Astrocyte of the spinal cord (primary cell): ENCODE measurements at regions not wholly inside any gene's neighbourhood (a gene's known extent, or its start where the extent isn't known, plus 50 kb on each side); places are given as distances from the start of the nearest gene placed in this dataset.

Experiments used
- DNase-seq: peaks from one replicate; pipeline ENCODE4 v3.0.0; 2011; ENCODE audit warnings: low read depth, low spot score
- H3K4me3 ChIP-seq: 2 replicates; pipeline ENCODE4 v1.5.1; 2011; ENCODE audit warnings: low read depth, mild to moderate bottlenecking, low read length, moderate library complexity
- CTCF ChIP-seq: IDR thresholded peaks from 2 replicates; pipeline ENCODE4 v1.5.1; 2012; ENCODE audit warnings: low read depth, mild to moderate bottlenecking, low read length, inconsistent platforms
- in situ Hi-C: cut with HindIII; loops from 2 replicates; pipeline ENCODE4 v1.10.0; 2017; ENCODE audit warnings: low sequenced_read_pairs

GRCh38 chr16:11494029-11494428 lies 92.7 kb downstream of the LITAF start:
- H3K4me3 ChIP-seq, result no peak overlapping the region
- DNase-seq, result no peak
- in situ Hi-C loops, result no loop called here

GRCh38 chr16:11494433-11494832 lies 92.3 kb downstream of the LITAF start:
- no peak for DNase-seq
- in situ Hi-C loops, result no loop called here
- no peak for TF ChIP-seq CTCF
- H3K4me3 ChIP-seq, result no peak overlapping the region

More at GRCh38 chr16:11494029-11494428, 92.7 kb downstream of the LITAF start:
- no peak for TF ChIP-seq CTCF

GRCh38 chr16:11495066-11495407 lies 91.7 kb downstream of the LITAF start:
- no peak overlapping the region for H3K4me3 ChIP-seq
- no peak for TF ChIP-seq CTCF
- no peak for DNase-seq
- in situ Hi-C loops, result no loop called here
